HL-60 (cell line): ENCODE measurements at regions not wholly inside any gene's neighbourhood (a gene's known extent, or its start where the extent isn't known, plus 50 kb on each side); places are given as distances from the start of the nearest gene placed in this dataset.

Experiments
- DNase-seq, 2 experiments: peaks; one replicate each; pipeline ENCODE4 v3.0.0-alpha.2; 2010 to 2020; ENCODE audit warnings: low read depth in 1 of 2, low spot score in 1 of 2
- H3K27ac ChIP-seq: fragments of 250-450 bp; sonication (Bioruptor Pico); replicated peaks from 2 replicates; pipeline ENCODE4 v1.5.1; 2020; ENCODE audit warnings: mild to moderate bottlenecking, moderate library complexity
- H3K27me3 ChIP-seq: fragments of 250-450 bp; sonication (Bioruptor Pico); 2 replicates; pipeline ENCODE4 v1.5.1; 2021; ENCODE audit warnings: mild to moderate bottlenecking, moderate library complexity; ENCODE audit not compliant: insufficient read depth, poor library complexity, severe bottlenecking
- H3K4me3 ChIP-seq: replicated peaks from 2 replicates; pipeline ENCODE4 v1.5.1; 2011; ENCODE audit warnings: mild to moderate bottlenecking, control low read depth, low read length; ENCODE audit not compliant: insufficient read depth
- GABPA ChIP-seq: IDR thresholded peaks from 2 replicates; pipeline ENCODE4 v1.6.1; 2012; ENCODE audit warnings: low read depth
- POLR2AphosphoS5 ChIP-seq: IDR thresholded peaks from 2 replicates; pipeline ENCODE4 v1.6.1; 2012; ENCODE audit warnings: low read depth
- SPI1 ChIP-seq: IDR thresholded peaks from 2 replicates; pipeline ENCODE4 v1.6.1; 2012; ENCODE audit warnings: low read depth, mild to moderate bottlenecking, borderline replicate concordance
- TF ChIP-seq, protein P1 (sequence below): IDR thresholded peaks from 2 replicates; pipeline ENCODE4 v1.6.1; 2012; ENCODE audit warnings: low read depth; ENCODE audit not compliant: insufficient replicate concordance
- TF ChIP-seq, protein P2 (sequence below): IDR thresholded peaks from one replicate; pipeline ENCODE4 v1.5.1; 2011; ENCODE audit warnings: low read length, control low read depth, inconsistent platforms; ENCODE audit not compliant: insufficient read depth

DNA sequence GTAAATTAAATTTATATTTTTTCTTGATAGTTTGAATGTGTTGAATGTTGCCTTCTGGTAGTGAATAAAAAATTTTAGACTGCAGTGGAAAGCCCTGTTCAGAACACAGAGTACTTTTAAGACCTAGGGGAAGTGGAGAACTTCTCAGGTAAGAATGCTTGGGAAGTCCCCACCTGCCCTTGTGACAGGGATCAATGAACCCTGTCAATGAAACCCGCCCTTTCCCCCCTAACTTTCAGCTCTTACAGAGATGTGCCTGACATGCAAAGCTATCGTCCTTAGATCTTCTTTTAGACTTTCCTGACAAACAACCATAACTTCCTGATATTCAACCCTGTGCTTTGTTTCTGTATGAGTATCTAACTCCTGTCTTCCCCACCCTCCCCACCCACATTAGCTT, 562.7 kb downstream of the TLE4 start:
- TF ChIP-seq POLR2AphosphoS5 (no peak), SPI1 (no peak), GABPA (no peak)
- TF ChIP-seq, protein P1, sequence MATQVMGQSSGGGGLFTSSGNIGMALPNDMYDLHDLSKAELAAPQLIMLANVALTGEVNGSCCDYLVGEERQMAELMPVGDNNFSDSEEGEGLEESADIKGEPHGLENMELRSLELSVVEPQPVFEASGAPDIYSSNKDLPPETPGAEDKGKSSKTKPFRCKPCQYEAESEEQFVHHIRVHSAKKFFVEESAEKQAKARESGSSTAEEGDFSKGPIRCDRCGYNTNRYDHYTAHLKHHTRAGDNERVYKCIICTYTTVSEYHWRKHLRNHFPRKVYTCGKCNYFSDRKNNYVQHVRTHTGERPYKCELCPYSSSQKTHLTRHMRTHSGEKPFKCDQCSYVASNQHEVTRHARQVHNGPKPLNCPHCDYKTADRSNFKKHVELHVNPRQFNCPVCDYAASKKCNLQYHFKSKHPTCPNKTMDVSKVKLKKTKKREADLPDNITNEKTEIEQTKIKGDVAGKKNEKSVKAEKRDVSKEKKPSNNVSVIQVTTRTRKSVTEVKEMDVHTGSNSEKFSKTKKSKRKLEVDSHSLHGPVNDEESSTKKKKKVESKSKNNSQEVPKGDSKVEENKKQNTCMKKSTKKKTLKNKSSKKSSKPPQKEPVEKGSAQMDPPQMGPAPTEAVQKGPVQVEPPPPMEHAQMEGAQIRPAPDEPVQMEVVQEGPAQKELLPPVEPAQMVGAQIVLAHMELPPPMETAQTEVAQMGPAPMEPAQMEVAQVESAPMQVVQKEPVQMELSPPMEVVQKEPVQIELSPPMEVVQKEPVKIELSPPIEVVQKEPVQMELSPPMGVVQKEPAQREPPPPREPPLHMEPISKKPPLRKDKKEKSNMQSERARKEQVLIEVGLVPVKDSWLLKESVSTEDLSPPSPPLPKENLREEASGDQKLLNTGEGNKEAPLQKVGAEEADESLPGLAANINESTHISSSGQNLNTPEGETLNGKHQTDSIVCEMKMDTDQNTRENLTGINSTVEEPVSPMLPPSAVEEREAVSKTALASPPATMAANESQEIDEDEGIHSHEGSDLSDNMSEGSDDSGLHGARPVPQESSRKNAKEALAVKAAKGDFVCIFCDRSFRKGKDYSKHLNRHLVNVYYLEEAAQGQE = no peak
- TF ChIP-seq, protein P2, sequence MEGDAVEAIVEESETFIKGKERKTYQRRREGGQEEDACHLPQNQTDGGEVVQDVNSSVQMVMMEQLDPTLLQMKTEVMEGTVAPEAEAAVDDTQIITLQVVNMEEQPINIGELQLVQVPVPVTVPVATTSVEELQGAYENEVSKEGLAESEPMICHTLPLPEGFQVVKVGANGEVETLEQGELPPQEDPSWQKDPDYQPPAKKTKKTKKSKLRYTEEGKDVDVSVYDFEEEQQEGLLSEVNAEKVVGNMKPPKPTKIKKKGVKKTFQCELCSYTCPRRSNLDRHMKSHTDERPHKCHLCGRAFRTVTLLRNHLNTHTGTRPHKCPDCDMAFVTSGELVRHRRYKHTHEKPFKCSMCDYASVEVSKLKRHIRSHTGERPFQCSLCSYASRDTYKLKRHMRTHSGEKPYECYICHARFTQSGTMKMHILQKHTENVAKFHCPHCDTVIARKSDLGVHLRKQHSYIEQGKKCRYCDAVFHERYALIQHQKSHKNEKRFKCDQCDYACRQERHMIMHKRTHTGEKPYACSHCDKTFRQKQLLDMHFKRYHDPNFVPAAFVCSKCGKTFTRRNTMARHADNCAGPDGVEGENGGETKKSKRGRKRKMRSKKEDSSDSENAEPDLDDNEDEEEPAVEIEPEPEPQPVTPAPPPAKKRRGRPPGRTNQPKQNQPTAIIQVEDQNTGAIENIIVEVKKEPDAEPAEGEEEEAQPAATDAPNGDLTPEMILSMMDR = no peak
- H3K27me3 ChIP-seq = no peaks in the 10 kb centered on the region
- DNase-seq = no peak
- no peak overlapping the region for H3K27ac ChIP-seq
- no peak overlapping the region for H3K4me3 ChIP-seq

DNA sequence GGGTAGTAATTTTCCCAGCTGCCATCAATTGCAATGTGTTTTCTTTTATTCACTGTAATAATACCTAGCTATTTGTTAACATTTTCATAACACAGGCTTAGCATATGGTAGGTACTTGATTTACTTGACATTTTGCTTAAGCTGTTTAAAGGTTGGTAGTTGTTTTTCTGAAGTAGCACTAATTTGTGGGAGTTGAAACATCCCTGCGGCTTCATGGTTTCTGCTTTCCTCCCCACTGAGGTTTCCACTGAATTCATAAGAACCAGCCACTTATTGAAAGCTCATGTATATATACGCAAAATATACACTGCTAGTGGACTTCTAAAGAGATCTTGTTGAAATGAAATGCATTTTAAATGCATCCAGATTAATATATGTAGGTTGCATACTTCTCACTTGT, 559.9 kb downstream of the TLE4 start:
- no peak for TF ChIP-seq POLR2AphosphoS5
- no peak for TF ChIP-seq GABPA
- TF ChIP-seq, protein P1 = no peak
- TF ChIP-seq, protein P2 = no peak
- no peak for TF ChIP-seq SPI1
- Histone ChIP-seq H3K4me3 (no peak overlapping the region), H3K27me3 (no peaks in the 10 kb centered on the region), H3K27ac (no peak overlapping the region)
- DNase-seq = no peak

DNA sequence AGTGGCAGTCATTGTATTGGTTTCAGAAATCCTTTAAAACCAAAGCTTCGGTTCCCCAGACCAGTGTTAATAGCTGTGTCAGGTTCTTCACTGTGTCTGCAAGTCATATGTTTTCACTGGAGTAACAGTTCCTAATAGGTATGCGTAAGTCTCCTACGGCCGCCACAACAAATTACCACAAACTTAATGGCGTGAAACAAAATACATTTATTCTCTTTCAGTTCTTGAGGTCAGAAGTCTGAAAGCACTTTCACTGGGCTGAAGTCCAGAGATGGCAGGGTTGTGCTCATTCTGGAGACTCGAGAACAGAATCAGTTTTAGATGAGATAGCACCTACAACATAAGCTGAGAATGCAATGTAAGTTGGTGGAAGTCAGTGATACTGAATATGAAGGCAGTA, 556.2 kb downstream of the TLE4 start:
- Histone ChIP-seq H3K27ac (no peak overlapping the region), H3K27me3 (no peaks in the 10 kb centered on the region), H3K4me3 (no peak overlapping the region)
- no peak for DNase-seq
- TF ChIP-seq, protein P1 = no peak
- TF ChIP-seq POLR2AphosphoS5 = no peak
- TF ChIP-seq SPI1 = no peak
- TF ChIP-seq, protein P2 = no peak
- no peak for TF ChIP-seq GABPA
